A673 (cell line): ENCODE measurements at regions not wholly inside any gene's neighbourhood (a gene's known extent, or its start where the extent isn't known, plus 50 kb on each side); places are given as distances from the start of the nearest gene placed in this dataset.

Source experiments
- EZH2 ChIP-seq: fragments of 200-600 bp; sonication (generic); IDR thresholded peaks from 2 replicates; pipeline ENCODE4 v1.6.1; 2017; ENCODE audit warnings: borderline replicate concordance, low read depth, mild to moderate bottlenecking, mixed read lengths, antibody characterized with exemption, low read length; ENCODE audit not compliant: poor library complexity, severe bottlenecking
- TF ChIP-seq, protein P1 (sequence below): fragments of 300-800, 200-600 bp; sonication (generic); conservative IDR thresholded peaks from 2 replicates; pipeline ENCODE4 v1.5.1; 2017; ENCODE audit warnings: low read depth, mild to moderate bottlenecking, antibody characterized with exemption, low read length, moderate library complexity, mixed read lengths

DNA sequence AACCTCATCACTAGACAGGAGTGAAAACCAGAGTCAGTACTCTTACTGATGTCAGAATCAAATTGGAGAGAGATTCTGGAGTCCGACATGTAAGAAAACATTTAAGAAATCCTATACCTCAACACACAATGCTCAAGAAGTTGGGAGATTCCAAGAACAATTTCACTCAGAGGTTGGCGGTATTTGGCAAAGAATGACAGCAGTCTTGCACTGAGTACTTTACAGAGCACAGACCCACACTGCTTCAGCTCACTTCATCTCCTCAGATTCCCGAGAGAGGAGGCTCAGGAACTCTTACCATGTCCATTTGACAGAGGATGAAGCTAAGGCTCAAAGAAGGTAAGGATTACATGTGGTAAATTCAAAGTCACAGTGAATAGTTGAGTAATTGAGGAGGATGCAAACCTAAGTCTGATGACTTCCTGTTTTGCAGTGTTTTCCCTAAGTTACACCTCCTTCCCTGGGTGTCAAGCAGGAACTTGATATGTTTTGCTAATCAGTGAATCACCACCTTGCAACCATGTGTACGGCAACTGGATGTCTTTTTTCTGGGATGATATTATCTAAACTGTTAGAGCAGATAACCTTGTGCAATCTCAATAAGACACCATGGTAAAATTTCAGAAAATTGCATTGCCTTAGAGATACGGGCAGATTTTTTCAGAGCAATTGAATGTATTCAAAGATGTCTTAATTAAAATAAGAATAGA, 61.3 kb upstream of the MME start:
- TF ChIP-seq, protein P1, sequence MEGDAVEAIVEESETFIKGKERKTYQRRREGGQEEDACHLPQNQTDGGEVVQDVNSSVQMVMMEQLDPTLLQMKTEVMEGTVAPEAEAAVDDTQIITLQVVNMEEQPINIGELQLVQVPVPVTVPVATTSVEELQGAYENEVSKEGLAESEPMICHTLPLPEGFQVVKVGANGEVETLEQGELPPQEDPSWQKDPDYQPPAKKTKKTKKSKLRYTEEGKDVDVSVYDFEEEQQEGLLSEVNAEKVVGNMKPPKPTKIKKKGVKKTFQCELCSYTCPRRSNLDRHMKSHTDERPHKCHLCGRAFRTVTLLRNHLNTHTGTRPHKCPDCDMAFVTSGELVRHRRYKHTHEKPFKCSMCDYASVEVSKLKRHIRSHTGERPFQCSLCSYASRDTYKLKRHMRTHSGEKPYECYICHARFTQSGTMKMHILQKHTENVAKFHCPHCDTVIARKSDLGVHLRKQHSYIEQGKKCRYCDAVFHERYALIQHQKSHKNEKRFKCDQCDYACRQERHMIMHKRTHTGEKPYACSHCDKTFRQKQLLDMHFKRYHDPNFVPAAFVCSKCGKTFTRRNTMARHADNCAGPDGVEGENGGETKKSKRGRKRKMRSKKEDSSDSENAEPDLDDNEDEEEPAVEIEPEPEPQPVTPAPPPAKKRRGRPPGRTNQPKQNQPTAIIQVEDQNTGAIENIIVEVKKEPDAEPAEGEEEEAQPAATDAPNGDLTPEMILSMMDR = no peak
- TF ChIP-seq EZH2 = no peak
